22Rv1 (cell line): ENCODE measurements at regions not wholly inside any gene's neighbourhood (a gene's known extent, or its start where the extent isn't known, plus 50 kb on each side); places are given as distances from the start of the nearest gene placed in this dataset.

Source experiments
- H3K27ac ChIP-seq: fragments of 450-650 bp; 2 replicates; pipeline ENCODE4 v1.5.1; 2017
- CTCF ChIP-seq: fragments of 450-650 bp; IDR thresholded peaks from 2 replicates; pipeline ENCODE4 v1.5.1; 2017; ENCODE audit warnings: mild to moderate bottlenecking
- ZFX ChIP-seq: fragments of 450-650 bp; IDR thresholded peaks from 2 replicates; pipeline ENCODE4 v1.6.1; 2017; ENCODE audit warnings: antibody characterized with exemption, borderline replicate concordance

DNA sequence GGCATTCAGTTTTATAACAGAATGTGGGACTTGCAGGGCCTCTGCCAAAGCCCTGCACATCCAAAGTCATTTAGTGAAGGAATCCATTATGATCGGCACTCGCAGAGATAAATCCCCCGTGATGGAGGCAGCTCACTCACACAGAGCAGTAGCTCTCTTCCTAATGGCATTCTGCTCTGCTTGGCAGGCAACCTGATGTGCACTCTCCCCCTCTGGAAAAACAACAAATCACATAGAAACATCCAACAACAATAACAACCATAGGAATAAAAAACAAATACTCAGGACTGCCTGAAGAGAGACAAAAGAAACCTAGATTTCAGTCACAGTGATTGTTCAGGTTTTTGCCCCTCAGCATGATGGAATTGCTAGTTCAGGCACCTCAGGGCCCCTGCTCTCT, 59.7 kb downstream of the NAA11 start:
- H3K27ac ChIP-seq = no peak overlapping the region
- TF ChIP-seq ZFX = no peak
- no peak for TF ChIP-seq CTCF

DNA sequence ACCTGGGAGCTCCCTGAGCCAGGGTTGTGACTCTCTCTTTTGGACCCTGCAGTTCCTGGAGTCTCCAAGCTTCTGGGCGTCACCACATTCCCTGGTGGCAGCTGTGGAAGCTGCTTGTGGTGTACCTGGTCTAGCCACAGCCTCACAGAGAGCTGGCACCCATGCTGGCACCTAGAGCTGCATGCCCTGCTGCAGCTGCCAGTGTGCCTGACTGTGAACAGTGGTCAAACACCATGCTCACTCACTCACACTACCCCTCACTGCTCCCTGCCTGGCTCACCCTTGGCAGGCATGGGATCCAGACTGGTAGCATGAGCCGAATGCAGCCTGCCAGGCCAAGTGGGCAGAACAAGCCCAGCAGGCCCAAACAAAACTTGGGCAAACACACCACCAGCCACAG, 66.6 kb downstream of the NAA11 start:
- no peak overlapping the region for H3K27ac ChIP-seq
- TF ChIP-seq ZFX (no peak), CTCF (no peak)

GRCh38 chr4:79258614-79259176, 67.2 kb downstream of the NAA11 start:
- TF ChIP-seq ZFX (no peak), CTCF (no peak)

DNA sequence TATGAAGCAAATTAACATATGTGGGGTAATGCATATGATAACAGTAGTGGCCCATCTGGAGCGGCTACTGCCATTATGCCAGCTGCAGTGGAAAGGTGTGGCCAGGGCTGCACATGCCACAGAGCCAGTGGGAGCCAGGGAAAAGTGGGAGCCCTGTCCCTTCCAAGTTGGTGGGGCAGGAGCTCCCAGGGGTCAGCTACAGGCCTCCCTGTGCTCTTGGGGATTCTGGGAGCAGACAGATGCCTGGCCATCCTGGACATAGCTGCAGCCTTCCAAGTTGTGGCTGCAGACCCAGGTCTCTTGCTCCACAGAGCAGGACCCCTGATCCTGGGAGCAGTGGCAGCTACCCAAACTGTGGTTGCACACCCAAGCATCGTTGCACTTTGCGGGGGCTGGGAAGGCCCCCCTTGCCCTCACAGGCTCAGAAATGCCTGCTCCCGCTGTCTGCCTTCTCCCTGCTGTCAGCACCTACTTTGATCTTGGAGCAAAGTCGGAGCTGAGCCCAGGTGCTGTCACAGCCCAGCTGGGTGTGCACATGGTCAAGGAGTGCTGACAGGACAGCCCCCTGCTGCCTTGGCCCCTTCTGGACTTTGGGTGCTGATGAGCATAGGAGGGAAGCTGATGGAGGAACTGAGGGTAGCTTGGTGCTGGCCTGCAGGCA, 67.8 kb downstream of the NAA11 start:
- H3K27ac ChIP-seq = no peak overlapping the region
- TF ChIP-seq ZFX (no peak), CTCF (no peak)

More at GRCh38 chr4:79258614-79259176, 67.2 kb downstream of the NAA11 start:
- no peak overlapping the region for H3K27ac ChIP-seq

DNA sequence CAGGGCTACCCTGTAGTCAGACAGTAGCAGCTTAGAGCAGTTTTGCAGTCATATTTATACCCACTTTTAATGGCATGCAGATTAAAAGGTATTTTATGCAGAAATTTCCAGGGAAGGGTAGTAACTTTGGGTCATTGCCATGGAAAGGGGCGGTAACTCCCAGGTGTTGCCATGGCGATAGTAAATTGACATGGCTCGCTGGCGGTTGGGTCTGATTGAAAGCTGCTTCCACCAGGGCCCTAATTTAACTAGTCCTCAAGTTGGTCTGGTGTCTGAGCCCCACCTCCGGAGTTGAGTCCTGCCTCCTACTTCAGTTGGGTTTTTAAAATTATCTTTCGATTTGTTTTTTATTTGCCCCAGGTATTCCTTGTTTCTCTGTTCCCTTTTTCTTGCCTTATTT, 70.1 kb downstream of the NAA11 start:
- TF ChIP-seq CTCF (no peak), ZFX (no peak)

DNA sequence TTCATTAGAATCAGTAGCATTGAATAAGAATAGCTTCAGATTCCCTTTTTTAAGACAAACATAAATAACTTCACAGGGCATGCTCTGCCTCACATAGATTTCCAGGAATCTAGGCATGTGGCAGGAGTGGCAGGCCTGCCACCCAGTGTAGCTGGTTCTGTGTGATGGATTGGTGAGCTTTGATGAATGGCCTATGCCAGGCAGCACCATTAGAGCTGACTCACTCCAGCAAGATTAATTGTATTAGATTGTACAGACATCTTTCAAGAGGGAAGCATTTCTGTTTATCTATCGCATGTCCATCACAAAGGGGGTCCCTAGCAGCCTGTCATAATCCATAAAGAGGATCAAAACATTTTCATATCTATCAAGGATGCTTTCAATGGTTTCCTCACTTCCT, 71.9 kb downstream of the NAA11 start:
- no peak overlapping the region for H3K27ac ChIP-seq
- TF ChIP-seq ZFX (no peak), CTCF (no peak)

More for the DNA sequence above, 70.1 kb downstream of the NAA11 start:
- H3K27ac ChIP-seq = no peak overlapping the region

GRCh38 chr4:79253168-79253567, 72.7 kb downstream of the NAA11 start:
- H3K27ac ChIP-seq = no peak overlapping the region

More at GRCh38 chr4:79253168-79253567, 72.7 kb downstream of the NAA11 start:
- TF ChIP-seq ZFX (no peak), CTCF (no peak)
